Tibial nerve (tissue), 4 donors: ENCODE measurements at regions not wholly inside any gene's neighbourhood (a gene's known extent, or its start where the extent isn't known, plus 50 kb on each side); places are given as distances from the start of the nearest gene placed in this dataset.

Experiments used
- DNase-seq, 2 donors: peaks; one replicate each; pipeline ENCODE4 v3.0.0-alpha.2; 2019; ENCODE audit warnings: low spot score in 2 of 2
- H3K27ac ChIP-seq, 4 donors: fragments of 200-600 bp; sonication (generic) in 3 of 4; one replicate each; pipeline ENCODE4 v1.5.1; 2017 to 2019; ENCODE audit warnings: mild to moderate bottlenecking in 1 of 4
- H3K27me3 ChIP-seq, 2 donors: fragments of 200-600 bp; sonication (generic) in 1 of 2; one replicate each; pipeline versions ENCODE4 v1.5.1 to v1.6.0; 2017 to 2019
- H3K36me3 ChIP-seq, 3 donors: fragments of 200-600 bp; sonication (generic); one replicate each; pipeline ENCODE4 v1.5.1; 2018 to 2019
- H3K4me1 ChIP-seq, 4 donors: fragments of 200-600 bp; sonication (generic) in 3 of 4; one replicate each; pipeline ENCODE4 v1.5.1; 2017 to 2019
- H3K4me3 ChIP-seq, 4 donors: fragments of 200-600 bp; sonication (generic) in 3 of 4; one replicate each; pipeline ENCODE4 v1.5.1; 2017 to 2019; ENCODE audit warnings: mild to moderate bottlenecking in 1 of 4, moderate library complexity in 1 of 4
- H3K9me3 ChIP-seq, 4 donors: fragments of 200-600 bp; sonication (generic) in 3 of 4; one replicate each; pipeline ENCODE4 v1.5.1; 2017 to 2019
- EP300 ChIP-seq, 2 donors: sonication (generic); formaldehyde crosslinking; IDR thresholded peaks; one replicate each; pipeline ENCODE4 v1.6.1; 2017; ENCODE audit warnings: antibody characterized with exemption in 2 of 2, mild to moderate bottlenecking in 1 of 2
- POLR2A ChIP-seq, 2 donors: fragments of 450-650 bp; IDR thresholded peaks; one replicate each; pipeline ENCODE4 v1.6.1; 2017; ENCODE audit warnings: antibody characterized with exemption in 2 of 2, mild to moderate bottlenecking in 2 of 2, moderate library complexity in 2 of 2
- WGBS, 2 donors: methylation state at CpG; one replicate each; pipeline ENCODE4 v1.1.5; 2018; 5-methylcytosine and 5-hydroxymethylcytosine counted together
- TF ChIP-seq, protein P1 (sequence below), 5 experiments: fragments of 200-600 bp in 3 of 5; fragments of 450-650 bp in 2 of 5; sonication (generic) in 3 of 5; IDR thresholded peaks; one replicate each; pipeline ENCODE4 v1.5.1; 2016 to 2019; ENCODE audit warnings: antibody characterized with exemption in 5 of 5, mild to moderate bottlenecking in 3 of 5, moderate library complexity in 2 of 5

DNA sequence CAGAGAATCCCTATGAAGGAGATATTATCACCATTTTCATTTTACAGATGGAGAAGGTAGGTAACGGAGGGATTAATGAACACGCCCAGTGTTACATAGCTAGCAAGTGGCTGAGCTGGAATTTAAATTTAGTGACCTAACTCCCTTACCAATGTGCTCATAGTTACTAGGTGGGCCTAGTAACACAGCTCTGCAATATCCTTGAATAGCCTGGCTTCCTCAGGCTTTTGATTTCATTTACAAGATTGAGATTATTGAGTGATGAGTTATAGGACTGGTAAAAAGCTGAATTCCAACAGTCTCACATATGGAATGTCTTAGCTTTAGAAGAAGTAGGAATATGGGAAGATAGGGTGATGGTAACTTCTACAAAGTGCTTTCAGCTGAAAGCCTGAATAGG is 336.3 kb upstream of the KIF2A start:
- TF ChIP-seq POLR2A (IDR thresholded peaks at IDR 0.05), result no peak
- TF ChIP-seq EP300 (IDR thresholded peaks at IDR 0.05), result no peak
- TF ChIP-seq, protein P1, sequence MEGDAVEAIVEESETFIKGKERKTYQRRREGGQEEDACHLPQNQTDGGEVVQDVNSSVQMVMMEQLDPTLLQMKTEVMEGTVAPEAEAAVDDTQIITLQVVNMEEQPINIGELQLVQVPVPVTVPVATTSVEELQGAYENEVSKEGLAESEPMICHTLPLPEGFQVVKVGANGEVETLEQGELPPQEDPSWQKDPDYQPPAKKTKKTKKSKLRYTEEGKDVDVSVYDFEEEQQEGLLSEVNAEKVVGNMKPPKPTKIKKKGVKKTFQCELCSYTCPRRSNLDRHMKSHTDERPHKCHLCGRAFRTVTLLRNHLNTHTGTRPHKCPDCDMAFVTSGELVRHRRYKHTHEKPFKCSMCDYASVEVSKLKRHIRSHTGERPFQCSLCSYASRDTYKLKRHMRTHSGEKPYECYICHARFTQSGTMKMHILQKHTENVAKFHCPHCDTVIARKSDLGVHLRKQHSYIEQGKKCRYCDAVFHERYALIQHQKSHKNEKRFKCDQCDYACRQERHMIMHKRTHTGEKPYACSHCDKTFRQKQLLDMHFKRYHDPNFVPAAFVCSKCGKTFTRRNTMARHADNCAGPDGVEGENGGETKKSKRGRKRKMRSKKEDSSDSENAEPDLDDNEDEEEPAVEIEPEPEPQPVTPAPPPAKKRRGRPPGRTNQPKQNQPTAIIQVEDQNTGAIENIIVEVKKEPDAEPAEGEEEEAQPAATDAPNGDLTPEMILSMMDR (IDR thresholded peaks at IDR 0.05), result no peak
- no peak for DNase-seq
- WGBS, 2 donors, result 96 to 98% methylated on average over 2 of the region's 2 CpGs

DNA sequence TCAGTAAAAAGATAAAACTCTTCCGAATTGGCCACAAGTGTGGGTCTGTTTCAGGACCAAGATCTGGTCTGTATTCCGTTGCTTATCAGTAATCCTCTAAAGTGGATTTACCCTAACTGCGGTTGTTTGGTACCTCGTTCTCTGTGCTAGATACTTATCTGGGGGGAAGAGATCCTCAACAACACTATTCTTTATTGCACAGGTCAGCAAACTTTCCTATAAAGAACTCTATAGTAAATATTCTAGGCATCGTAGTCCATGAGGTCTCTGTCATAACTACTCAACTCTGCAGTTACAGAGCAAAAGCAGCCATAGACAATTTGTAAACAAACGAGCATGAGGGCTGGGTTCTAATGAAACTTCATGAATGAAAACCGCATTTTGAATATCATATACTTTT is 335.8 kb upstream of the KIF2A start:
- DNase-seq, result no peak
- H3K27ac ChIP-seq, result no peak overlapping the region

More for the DNA sequence above, 336.3 kb upstream of the KIF2A start:
- H3K4me3 ChIP-seq, result no peak overlapping the region
- H3K4me1 ChIP-seq, result peaks cover 0 to 1% (median 0%) of the 10 kb centered on the region in 4 donors
- H3K9me3 ChIP-seq, result no peaks in the 10 kb centered on the region
- no peaks in the 10 kb centered on the region for H3K27me3 ChIP-seq
- no peaks in the 10 kb centered on the region for H3K36me3 ChIP-seq
- H3K27ac ChIP-seq, result no peak overlapping the region

DNA sequence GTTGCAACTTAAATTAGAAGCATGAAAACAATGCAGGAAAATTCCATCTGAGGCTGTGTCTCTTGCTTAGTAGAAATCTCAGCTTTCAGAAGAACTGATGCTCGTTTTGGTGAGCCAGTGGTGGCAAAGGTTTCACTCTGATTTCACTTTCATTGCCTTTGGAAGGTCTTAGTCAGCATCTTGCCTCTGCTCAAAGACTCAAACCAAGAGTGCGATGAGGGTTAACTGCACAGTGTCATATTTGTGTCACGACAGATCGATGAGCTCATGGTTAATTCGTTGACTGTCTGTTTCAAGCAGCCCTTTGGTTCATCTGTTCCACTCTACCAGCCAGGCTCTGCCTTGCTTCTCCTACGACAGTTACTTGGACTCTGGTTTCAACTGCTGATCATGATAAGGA is 331.3 kb upstream of the KIF2A start:
- no peaks in the 10 kb centered on the region for H3K27me3 ChIP-seq
- no peaks in the 10 kb centered on the region for H3K4me1 ChIP-seq
- no peak overlapping the region for H3K27ac ChIP-seq
- TF ChIP-seq POLR2A (IDR thresholded peaks at IDR 0.05) (no peak), EP300 (IDR thresholded peaks at IDR 0.05) (no peak)
- TF ChIP-seq, protein P1 (IDR thresholded peaks at IDR 0.05), result no peak
- no peaks in the 10 kb centered on the region for H3K36me3 ChIP-seq
- H3K4me3 ChIP-seq, result no peak overlapping the region
- no peak for DNase-seq
- no peaks in the 10 kb centered on the region for H3K9me3 ChIP-seq
- 74 to 76% methylated on average over 6 of the region's 6 CpGs for WGBS, 2 donors

More for the DNA sequence above, 335.8 kb upstream of the KIF2A start:
- H3K27me3 ChIP-seq, result no peaks in the 10 kb centered on the region
- no peaks in the 10 kb centered on the region for H3K9me3 ChIP-seq
- H3K4me3 ChIP-seq, result no peak overlapping the region
- H3K4me1 ChIP-seq, result no peaks in the 10 kb centered on the region
- 79 to 87% methylated on average over 7 of the region's 7 CpGs for WGBS, 2 donors
- TF ChIP-seq EP300 (IDR thresholded peaks at IDR 0.05), result no peak
- TF ChIP-seq POLR2A (IDR thresholded peaks at IDR 0.05), result no peak
- TF ChIP-seq, protein P1 (IDR thresholded peaks at IDR 0.05), result no peak
- H3K36me3 ChIP-seq, result no peaks in the 10 kb centered on the region

DNA sequence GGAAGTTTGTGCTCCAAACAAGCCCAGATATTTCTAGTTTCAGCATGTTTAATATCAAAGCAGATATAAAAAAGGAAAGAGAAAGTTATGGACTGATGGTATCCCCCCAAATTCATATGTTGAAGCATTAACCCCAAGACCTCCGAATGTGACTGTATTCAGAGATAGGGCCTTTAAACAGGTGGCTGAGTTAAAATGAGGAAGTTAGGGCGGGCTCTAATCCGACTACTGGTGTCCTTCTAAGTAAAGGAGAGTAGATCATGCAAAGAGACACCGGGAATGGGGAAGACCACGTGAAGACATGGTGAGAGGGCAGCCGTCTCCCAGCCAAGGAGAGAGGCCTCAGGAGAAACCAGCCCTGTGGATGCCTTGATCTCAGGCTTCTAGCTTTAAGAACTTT is 324.1 kb upstream of the KIF2A start:
- DNase-seq, result no peak
- Histone ChIP-seq H3K27ac (no peak overlapping the region), H3K27me3 (no peaks in the 10 kb centered on the region), H3K9me3 (peaks cover 0 to 6% (median 0%) of the 10 kb centered on the region in 4 donors), H3K4me3 (no peak overlapping the region), H3K36me3 (no peaks in the 10 kb centered on the region), H3K4me1 (no peaks in the 10 kb centered on the region)
- TF ChIP-seq EP300 (IDR thresholded peaks at IDR 0.05), result no peak
- TF ChIP-seq, protein P1 (IDR thresholded peaks at IDR 0.05), result no peak
- no peak for TF ChIP-seq POLR2A (IDR thresholded peaks at IDR 0.05)
- 69 to 72% methylated on average over 6 of the region's 6 CpGs for WGBS, 2 donors

DNA sequence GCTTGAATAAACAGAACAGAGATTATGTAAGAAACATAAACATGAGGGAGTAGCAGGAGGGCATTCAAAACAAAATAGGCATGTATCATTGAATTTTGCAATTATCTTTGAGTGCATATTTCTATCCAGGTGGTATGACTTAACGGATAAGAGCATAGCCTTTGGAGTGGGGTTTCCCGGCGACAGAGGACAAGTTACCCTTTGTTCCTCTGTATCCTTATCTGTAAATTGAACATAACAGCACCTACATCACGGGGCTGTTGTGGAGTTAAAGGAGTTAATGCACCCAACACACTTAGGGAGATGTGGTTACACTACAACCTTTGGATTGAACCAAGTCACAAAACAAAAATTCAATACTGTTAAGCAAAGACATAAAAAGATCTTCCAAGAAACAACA is 314.6 kb upstream of the KIF2A start:
- H3K4me3 ChIP-seq, result no peak overlapping the region
- H3K27me3 ChIP-seq, result no peaks in the 10 kb centered on the region
- WGBS, 2 donors, result 72 to 73% methylated on average over 4 of the region's 4 CpGs
- no peaks in the 10 kb centered on the region for H3K36me3 ChIP-seq
- H3K9me3 ChIP-seq, result peaks cover 0 to 10% (median 0%) of the 10 kb centered on the region in 4 donors
- peaks cover 0 to 7% (median 0%) of the 10 kb centered on the region in 4 donors for H3K4me1 ChIP-seq
- no peak for DNase-seq
- H3K27ac ChIP-seq, result no peak overlapping the region
- TF ChIP-seq EP300 (IDR thresholded peaks at IDR 0.05) (no peak), POLR2A (IDR thresholded peaks at IDR 0.05) (no peak)
- TF ChIP-seq, protein P1 (IDR thresholded peaks at IDR 0.05), result no peak
